NT2/D1 (cell line): ENCODE measurements at regions not wholly inside any gene's neighbourhood (a gene's known extent, or its start where the extent isn't known, plus 50 kb on each side); places are given as distances from the start of the nearest gene placed in this dataset.

ENCODE experiments used
- YY1 ChIP-seq: IDR thresholded peaks from 2 replicates; pipeline ENCODE4 v1.6.1; 2011; ENCODE audit not compliant: insufficient read length, insufficient read depth
- ZNF274 ChIP-seq: IDR thresholded peaks from 2 replicates; pipeline ENCODE4 v1.6.1; 2011; ENCODE audit warnings: mild to moderate bottlenecking, low read depth, low read length

- TF ChIP-seq YY1 (no peak), ZNF274 (no peak)
Observed at GRCh38 chr3:166199491-166199890, 362.3 kb upstream of the BCHE start.
